Left lobe of liver (tissue), 2 donors: ENCODE measurements at regions not wholly inside any gene's neighbourhood (a gene's known extent, or its start where the extent isn't known, plus 50 kb on each side); places are given as distances from the start of the nearest gene placed in this dataset.

Experiments used
- ATAC-seq: fragments of 200-7000 bp; cut with Tn5 transposase; one replicate; pipeline ENCODE4 v1.9.1; 2020; ENCODE audit warnings: mild to moderate bottlenecking, moderate library complexity
- DNase-seq: peaks from one replicate; pipeline ENCODE4 v3.0.0-alpha.2; 2020; ENCODE audit warnings: low spot score
- donor health status: DM: no; HTN: no; CAD: no; lungs with moderate emphysema.
- donor health status: DM: no; HTN: yes; CAD: no.

- no peak for ATAC-seq
- DNase-seq, result no peak
Measured at GRCh38 chr14:53896726-53897125, 59.9 kb downstream of the BMP4 start.

DNA sequence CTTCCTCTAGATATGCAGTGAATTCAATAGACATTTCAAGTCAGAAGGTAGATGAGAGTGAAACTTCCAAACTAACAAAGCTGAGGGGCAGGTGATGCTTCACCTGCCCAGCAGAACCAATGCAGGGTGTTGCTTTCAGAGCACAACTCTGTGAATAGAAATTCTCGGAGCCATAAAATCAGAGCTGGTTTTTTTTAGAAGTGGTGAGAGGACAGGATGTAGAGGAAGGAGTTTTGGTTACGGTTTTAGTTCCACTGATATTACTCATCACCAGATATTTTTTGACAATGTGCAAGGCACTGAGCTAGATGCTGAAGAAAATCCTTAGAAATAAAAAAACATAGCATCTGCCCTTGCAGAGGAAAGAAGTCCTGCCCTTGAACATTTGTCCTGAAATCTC, 62.2 kb downstream of the BMP4 start:
- DNase-seq (no peak), ATAC-seq (no peak)

DNA sequence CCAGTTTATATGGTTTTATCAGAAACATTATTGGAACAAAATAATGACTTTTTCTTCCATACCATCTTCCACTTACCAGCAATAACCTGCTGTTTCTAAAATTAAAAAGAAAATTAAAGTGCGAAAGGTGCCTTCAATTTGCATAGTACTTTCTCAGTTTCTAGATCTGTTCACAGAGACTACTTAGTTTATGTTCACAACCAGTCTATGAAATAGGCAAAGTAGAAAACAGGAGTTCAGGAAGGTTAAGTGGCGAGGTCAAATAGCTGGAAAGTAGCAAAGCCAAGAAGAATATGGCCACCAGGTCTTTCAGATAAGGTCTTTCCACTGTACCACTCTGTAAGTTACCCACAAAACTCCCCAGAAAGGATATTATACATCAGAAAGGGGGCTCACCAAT, 63.3 kb downstream of the BMP4 start:
- ATAC-seq (no peak), DNase-seq (no peak)

DNA sequence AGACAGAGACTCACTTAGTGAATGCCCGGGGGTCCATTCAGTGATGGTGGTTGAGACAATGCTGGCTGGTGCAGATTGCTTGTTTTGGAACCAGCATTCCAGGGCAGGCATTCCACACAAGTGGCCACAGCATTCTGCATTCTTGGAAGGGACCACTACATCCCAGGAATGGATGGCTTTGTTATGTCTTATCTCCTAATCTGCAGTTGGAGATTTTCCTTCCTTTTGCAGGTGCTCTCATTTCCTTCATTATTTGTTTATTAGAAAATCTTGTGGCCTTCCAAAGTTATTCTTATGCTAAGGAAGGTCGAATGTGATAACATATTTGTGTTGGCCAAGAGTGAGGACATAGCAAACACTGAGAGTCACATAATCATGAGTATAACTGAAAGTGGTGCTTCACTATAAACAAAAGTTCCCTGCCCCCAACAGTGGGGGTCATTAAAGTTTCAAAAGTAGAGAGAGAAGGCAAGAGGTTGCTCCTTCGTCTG, 66.0 kb downstream of the BMP4 start:
- peak; percentile 74 for ATAC-seq
- no peak for DNase-seq

GRCh38 chr14:53888535-53889386, 67.9 kb downstream of the BMP4 start:
- peak; percentile 87 for ATAC-seq
- no peak for DNase-seq

DNA sequence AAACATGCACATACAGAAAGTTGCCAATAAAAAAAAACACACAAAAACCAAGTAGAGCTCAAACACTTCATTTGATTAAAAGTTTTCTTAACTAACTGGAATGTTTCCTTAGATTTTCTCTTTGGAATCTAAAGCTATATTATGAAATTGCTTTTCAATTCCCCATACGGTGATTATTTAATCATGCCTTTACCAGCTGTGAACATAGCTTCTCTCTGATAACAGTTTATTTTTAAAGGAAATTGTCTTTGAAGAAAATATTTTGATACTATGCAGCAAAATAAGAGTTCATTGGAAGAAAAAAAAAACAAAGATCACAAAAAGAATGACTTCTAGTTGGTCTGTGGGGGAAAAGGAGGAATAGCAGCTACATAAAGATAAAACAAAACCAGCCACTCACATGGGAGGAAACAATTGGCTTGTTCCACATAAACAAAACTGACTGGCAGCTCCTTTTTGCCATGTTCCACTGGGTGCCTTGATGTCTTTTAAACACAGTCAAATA, 71.4 kb downstream of the BMP4 start:
- DNase-seq, result no peak
- no peak for ATAC-seq

DNA sequence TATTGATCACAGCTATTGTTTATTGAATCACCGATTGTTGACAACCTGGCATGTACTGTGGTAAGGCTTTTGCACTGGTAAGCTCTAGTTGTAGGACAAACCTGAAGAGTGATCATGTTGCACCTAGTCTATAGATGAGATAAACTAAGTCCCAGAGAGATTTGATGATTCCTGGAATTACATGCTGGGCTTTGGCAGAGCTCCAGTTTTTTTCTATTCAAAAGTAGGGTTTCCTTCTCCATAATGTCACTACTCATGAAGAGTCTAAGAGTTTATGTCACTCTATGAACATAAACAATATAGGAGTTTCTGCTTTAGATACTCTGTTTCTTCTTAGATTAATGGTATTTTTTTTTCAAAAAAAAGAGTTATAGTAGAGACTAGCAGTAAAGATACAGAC, 72.0 kb downstream of the BMP4 start:
- DNase-seq (no peak), ATAC-seq (no peak)

DNA sequence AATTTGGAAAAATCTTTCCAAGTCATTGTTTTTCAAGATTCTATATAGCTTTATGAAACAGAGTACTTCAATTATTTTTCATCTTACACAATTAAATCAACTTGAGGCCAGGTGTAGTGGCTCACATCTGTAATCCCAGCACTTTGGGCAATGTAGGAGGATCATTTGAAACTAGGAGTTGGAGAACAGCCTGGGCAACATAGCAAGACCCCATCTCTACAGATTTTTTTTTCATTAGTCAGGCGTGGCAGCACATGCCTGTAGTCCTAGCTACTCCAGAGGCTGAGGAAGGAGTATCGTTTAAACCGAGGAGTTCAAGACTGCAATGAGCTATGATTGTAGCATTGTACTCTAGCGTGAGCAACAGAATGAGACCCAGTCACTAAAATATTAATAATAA, 72.9 kb downstream of the BMP4 start:
- no peak for DNase-seq
- no peak for ATAC-seq

DNA sequence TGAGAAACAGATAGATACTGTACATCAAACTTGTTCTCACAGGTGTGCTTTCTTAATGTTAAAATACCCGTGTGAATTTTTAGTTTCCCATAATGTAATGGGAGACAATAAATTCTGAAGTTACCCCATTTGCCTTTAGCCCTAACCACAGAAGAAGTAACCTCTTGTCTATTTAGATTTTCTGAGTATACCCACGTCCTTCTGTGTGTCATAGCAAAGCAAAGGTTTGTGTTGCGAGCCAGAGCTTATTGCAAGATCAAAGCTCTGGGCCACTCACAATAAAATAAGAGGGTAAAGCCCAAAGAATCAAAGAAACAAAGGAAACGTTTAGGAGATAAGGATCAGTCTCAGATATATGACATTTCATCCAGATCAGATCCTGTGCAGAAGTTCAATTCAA, 73.9 kb downstream of the BMP4 start:
- ATAC-seq (no peak), DNase-seq (no peak)

GRCh38 chr14:53881921-53882320, 74.7 kb downstream of the BMP4 start:
- DNase-seq (no peak), ATAC-seq (no peak)

DNA sequence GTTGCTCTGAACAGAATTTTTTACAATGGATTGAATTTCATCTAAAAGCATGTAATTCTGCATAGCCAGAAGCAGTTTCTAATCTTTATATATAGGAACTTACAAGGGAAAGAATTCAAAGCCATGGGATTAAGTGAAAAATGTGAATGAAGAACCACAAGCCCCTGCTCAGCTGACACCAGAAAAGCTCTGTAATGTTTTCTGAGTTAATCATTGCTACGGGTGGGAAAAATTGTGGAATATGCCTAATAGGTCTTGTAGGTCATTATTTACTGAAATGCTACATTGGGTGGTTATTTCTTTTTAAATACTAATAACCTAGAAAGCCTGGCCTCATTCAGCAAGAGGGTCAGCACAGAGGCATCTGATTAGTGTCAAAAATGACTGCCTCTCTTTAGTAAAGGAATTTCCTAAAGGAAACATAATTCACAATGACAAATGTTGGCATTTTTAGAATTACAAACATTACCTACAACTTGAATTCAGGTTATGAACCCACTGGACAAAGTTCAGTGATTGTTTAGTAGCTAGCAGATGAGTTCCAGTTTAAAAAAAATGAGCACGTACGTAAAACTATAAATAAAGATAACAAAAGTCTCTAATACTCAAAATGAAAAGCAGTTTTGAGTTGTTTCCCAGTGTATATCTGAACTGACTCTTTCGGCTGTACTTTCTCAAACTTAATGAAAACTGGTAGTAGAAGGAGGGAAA, 75.3 kb downstream of the BMP4 start:
- ATAC-seq, result peak; percentile 78
- DNase-seq, result no peak

GRCh38 chr14:53880761-53881160, 75.9 kb downstream of the BMP4 start:
- ATAC-seq, result no peak
- no peak for DNase-seq

DNA sequence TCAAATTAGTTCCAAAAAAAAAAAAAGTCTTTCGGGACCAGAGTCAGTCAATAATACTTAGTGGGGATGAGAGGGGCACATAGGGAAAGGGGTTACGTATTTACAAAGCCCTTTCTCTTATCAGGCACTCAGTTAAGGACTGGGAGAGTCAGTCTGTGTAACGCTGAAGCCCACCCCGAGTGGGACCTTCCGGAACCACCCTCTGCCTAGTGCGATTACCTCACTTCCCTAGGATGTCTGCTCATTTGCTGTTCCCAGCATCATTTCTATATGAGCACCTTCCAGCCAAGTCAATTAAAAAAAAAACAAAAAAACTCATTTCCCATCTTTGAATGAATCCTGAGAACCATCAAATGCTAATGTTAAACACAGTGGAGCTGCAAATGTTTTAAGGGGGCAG, 76.9 kb downstream of the BMP4 start:
- ATAC-seq, result no peak
- no peak for DNase-seq

GRCh38 chr14:53879022-53879686, 77.5 kb downstream of the BMP4 start:
- DNase-seq (no peak), ATAC-seq (no peak)

DNA sequence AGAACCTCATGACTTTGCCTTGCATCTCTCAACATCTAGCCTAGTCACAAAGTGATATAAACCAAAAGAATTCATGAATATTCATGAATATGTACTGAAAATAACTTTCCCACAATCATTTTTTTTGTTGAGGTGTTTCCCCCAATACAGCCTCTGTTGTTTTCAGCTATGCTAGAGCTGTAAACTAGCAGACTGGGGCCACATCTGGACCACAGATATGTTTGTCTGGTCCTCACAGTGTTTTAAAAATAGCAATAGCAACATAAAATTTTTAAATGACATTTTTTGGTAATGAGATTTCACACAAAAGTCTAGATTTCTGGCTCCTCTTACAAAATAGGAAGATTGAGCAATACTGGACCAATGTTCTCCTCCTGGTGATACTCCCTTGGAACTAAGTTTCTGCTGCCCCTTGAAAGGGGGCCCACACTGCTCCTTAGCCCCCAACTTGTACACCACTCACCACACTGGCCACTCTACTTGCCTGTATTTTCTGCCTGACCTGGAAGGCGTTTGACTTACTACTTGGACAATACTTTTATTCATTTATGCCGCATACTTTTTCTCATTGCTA, 81.2 kb downstream of the BMP4 start:
- DNase-seq (no peak), ATAC-seq (no peak)

- DNase-seq (no peak), ATAC-seq (no peak)
Measured at GRCh38 chr14:53874704-53875103, 81.9 kb downstream of the BMP4 start.

- no peak for ATAC-seq
- DNase-seq, result no peak
Measured at GRCh38 chr14:53872681-53873089, 83.9 kb downstream of the BMP4 start.

- ATAC-seq, result no peak
- no peak for DNase-seq
Measured at GRCh38 chr14:53871951-53872350, 84.7 kb downstream of the BMP4 start.

GRCh38 chr14:53871011-53871410, 85.6 kb downstream of the BMP4 start:
- DNase-seq, result no peak
- no peak for ATAC-seq

DNA sequence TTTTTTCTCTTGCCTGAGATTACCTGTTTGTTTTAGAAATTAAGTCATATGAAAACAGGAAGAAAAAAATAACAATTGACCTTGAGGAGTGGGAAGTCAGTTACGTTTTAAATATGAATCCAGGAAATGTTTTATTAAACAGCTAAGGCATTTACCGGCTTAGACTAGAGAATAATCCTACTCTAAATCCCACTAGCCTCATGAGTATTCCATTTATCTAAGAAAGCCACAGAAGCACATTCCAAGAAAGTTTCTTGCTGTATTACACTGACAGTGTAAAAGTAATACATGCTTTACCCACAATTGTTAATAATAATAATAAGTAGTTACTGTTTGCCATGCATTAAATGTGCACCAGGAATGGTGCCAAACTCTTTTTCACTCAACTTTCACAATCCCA, 90.9 kb downstream of the BMP4 start:
- no peak for ATAC-seq
- DNase-seq, result no peak

GRCh38 chr14:53861781-53862180, 94.8 kb downstream of the BMP4 start:
- ATAC-seq (no peak), DNase-seq (no peak)
